Cardiac muscle cell (in vitro differentiated cells and primary cell): ENCODE measurements at regions not wholly inside any gene's neighbourhood (a gene's known extent, or its start where the extent isn't known, plus 50 kb on each side); places are given as distances from the start of the nearest gene placed in this dataset.
"Not testable (repeated sequence)": the region's sequence is repeated elsewhere in the genome, so short reads cannot be mapped to it uniquely, and the experiment has no call there.

Experiments
- DNase-seq, 2 donors: peaks; one replicate each; pipeline versions ENCODE4 v3.0.0 to v3.0.0-alpha.2; 2010 to 2017; ENCODE audit warnings: low read depth in 1 of 2, low spot score in 1 of 2
- H3K27ac ChIP-seq: fragments of 200-600 bp; sonication (generic); 2 replicates; pipeline ENCODE4 v1.5.1; 2016
- H3K27me3 ChIP-seq: fragments of 200-600 bp; sonication (generic); 2 replicates; pipeline ENCODE4 v1.6.0; 2016; ENCODE audit warnings: control low read depth
- H3K36me3 ChIP-seq: fragments of 200-600 bp; sonication (generic); 2 replicates; pipeline ENCODE4 v1.5.1; 2016; ENCODE audit warnings: control low read depth
- H3K4me1 ChIP-seq: fragments of 200-600 bp; sonication (generic); 2 replicates; pipeline ENCODE4 v1.8.1; 2017; ENCODE audit warnings: low read depth, mild to moderate bottlenecking, mixed run types
- H3K4me3 ChIP-seq: fragments of 200-600 bp; sonication (generic); 2 replicates; pipeline ENCODE4 v1.5.1; 2016; ENCODE audit warnings: mild to moderate bottlenecking
- H3K9me3 ChIP-seq: fragments of 200-600 bp; sonication (generic); 2 replicates; pipeline ENCODE4 v1.5.1; 2017; ENCODE audit warnings: low read depth, mild to moderate bottlenecking, control low read depth
- CTCF ChIP-seq: IDR thresholded peaks from 2 replicates; pipeline ENCODE4 v1.5.1; 2012; ENCODE audit warnings: low read depth, mild to moderate bottlenecking, low read length

DNA sequence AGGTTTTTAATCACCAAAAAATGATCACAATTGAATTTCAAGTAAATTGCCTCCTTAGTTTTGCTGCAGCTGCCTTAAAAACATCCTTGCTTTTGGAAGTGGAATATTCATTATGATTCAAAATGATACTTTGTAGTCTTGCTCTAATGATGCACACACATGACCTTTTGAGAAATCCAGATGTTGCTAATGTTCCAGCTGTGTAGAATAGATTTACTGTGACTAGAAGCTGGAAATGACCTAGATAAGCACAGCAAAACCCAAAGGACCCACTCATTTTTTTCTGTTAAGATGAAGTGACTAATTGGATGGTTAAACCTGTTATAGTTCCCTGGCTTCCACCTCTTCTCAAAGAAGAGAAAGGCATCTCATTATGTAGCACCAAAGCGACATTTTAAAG, 64.6 kb upstream of the RALGPS2 start:
- Histone ChIP-seq H3K4me3 (no peak overlapping the region), H3K9me3 (no peaks in the 10 kb centered on the region), H3K27me3 (no peaks in the 10 kb centered on the region), H3K4me1 (peaks cover 7% of the 10 kb centered on the region), H3K27ac (no peak overlapping the region), H3K36me3 (no peaks in the 10 kb centered on the region)
- no peak for TF ChIP-seq CTCF
- DNase-seq = no peak

- Histone ChIP-seq H3K36me3 (no peaks in the 10 kb centered on the region), H3K27ac (no peak overlapping the region), H3K27me3 (no peaks in the 10 kb centered on the region), H3K9me3 (no peaks in the 10 kb centered on the region), H3K4me3 (no peak overlapping the region), H3K4me1 (peaks cover 7% of the 10 kb centered on the region)
- no peak for DNase-seq
- TF ChIP-seq CTCF = no peak
These were observed 60.8 kb upstream of the RALGPS2 start for GRCh38 chr1:178664278-178664677.

DNA sequence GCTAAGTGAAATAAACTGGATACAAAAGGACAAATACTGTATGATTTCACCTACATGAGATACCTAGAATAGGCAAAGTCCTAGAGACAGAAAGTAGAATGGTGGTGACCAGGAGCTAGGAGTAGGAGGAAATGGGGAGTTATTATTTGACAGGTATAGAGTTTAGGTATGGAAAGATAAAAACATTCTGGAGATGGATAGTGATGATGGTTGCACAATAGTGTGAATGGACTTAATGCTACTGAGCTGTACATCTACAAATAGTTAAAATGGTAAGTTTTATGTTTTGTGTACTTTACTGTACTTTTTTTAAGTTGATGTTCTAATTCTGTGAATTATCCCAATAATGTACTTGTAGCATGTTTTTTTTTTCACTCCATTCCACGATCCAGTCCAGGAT, 59.5 kb upstream of the RALGPS2 start:
- Histone ChIP-seq H3K4me3 (no peak overlapping the region), H3K27ac (no peak overlapping the region), H3K36me3 (no peaks in the 10 kb centered on the region), H3K4me1 (no peaks in the 10 kb centered on the region), H3K27me3 (no peaks in the 10 kb centered on the region), H3K9me3 (no peaks in the 10 kb centered on the region)
- TF ChIP-seq CTCF = no peak
- DNase-seq = no peak

DNA sequence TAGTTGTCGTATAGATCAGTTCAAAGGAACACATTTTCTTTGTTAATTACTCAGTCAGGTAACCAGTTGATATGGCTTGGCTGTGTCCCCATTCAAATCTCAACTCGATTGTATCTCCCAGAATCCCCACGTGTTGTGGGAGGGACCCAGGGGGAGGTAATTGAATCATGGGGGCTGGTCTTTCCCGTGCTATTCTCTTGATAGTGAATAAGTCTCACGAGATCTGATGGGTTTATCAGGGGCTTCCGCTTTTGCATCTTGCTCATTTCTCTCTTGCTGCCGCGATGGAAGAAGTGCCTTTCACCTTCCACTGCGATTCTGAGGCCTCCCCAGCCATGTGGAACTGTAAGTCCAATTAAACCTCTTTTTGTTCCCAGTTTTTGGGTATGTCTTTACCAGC, 58.2 kb upstream of the RALGPS2 start:
- not testable (repeated sequence) for DNase-seq, H3K4me1 ChIP-seq, H3K27ac ChIP-seq, H3K9me3 ChIP-seq, H3K27me3 ChIP-seq, H3K4me3 ChIP-seq, H3K36me3 ChIP-seq

GRCh38 chr1:178672434-178672833, 52.6 kb upstream of the RALGPS2 start:
- no peaks in the 10 kb centered on the region for H3K9me3 ChIP-seq
- no peak for DNase-seq
- H3K4me3 ChIP-seq = no peak overlapping the region
- no peaks in the 10 kb centered on the region for H3K27me3 ChIP-seq
- TF ChIP-seq CTCF = no peak
- H3K36me3 ChIP-seq = no peaks in the 10 kb centered on the region
- no peak overlapping the region for H3K27ac ChIP-seq
- no peaks in the 10 kb centered on the region for H3K4me1 ChIP-seq

GRCh38 chr1:178674559-178674958, 50.5 kb upstream of the RALGPS2 start:
- H3K4me3 ChIP-seq, H3K36me3 ChIP-seq, H3K9me3 ChIP-seq, DNase-seq, H3K27me3 ChIP-seq, H3K27ac ChIP-seq, H3K4me1 ChIP-seq: not testable (repeated sequence)
